Endothelial cell of umbilical vein (primary cell): ENCODE measurements at regions not wholly inside any gene's neighbourhood (a gene's known extent, or its start where the extent isn't known, plus 50 kb on each side); places are given as distances from the start of the nearest gene placed in this dataset.

Experiments
- EZH2 ChIP-seq: IDR thresholded peaks from 2 replicates; pipeline ENCODE4 v1.6.1; 2012; ENCODE audit warnings: borderline replicate concordance, low read depth, mild to moderate bottlenecking, moderate library complexity, low read length, inconsistent platforms; ENCODE audit not compliant: severe bottlenecking
- GATA2 ChIP-seq: IDR thresholded peaks from 2 replicates; pipeline ENCODE4 v1.7.0; 2011; ENCODE audit warnings: low read depth, mild to moderate bottlenecking, moderate library complexity, mixed read lengths, low read length; ENCODE audit not compliant: insufficient read length, insufficient read depth
- MYC ChIP-seq: IDR thresholded peaks from one replicate; pipeline ENCODE4 v1.6.1; 2011; ENCODE audit warnings: mild to moderate bottlenecking, low read depth, low read length
- POLR2A ChIP-seq: IDR thresholded peaks from 2 replicates; pipeline ENCODE4 v1.6.1; 2012; ENCODE audit warnings: low read depth, mild to moderate bottlenecking, control low read depth, low read length
- POLR2AphosphoS5 ChIP-seq: IDR thresholded peaks from 2 replicates; pipeline ENCODE4 v1.6.1; 2012; ENCODE audit warnings: low read depth, mild to moderate bottlenecking, control low read depth, low read length, moderate library complexity; ENCODE audit not compliant: insufficient read depth
- TF ChIP-seq, protein P1 (sequence below), 2 donors: IDR thresholded peaks; 1 replicate in 1 of 2; 2 replicates in 1 of 2; pipeline ENCODE4 v1.5.1; 2011; ENCODE audit warnings: low read length in 2 of 2, mild to moderate bottlenecking in 2 of 2, moderate library complexity in 2 of 2, control low read depth in 1 of 2, inconsistent platforms in 1 of 2, low read depth in 1 of 2; ENCODE audit not compliant: insufficient read depth in 1 of 2; ENCODE audit errors: extremely low read depth in 1 of 2
- TF ChIP-seq, protein P2 (sequence below): IDR thresholded peaks from 2 replicates; pipeline ENCODE4 v1.6.1; 2011; ENCODE audit not compliant: insufficient read depth, insufficient read length

DNA sequence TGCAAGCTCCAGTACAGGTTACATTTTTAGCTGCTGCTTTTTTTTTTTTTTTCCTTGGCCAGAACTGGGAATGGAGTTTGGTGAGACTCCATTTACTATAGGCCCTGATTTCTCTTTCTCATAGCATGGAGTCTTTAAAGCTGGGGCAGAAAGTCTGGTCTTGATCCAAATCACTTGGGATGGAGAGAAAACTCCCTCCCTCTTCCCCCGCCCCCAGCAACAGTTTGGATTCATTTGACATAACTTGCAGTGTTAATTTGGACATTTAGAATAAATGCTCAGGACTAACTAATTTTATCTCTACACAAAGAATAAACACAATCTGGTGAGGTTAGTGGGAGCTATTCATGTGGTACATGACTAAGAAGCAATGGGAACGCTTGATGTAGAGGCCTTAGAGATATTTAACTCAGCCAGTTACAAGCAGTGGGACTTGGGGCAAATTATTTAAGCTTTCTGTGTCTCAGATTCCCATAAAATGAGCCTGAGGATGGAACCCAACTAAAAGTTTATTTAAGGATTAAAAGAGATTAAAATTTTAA lies 107.3 kb upstream of the ARHGAP5 start:
- TF ChIP-seq, protein P1, sequence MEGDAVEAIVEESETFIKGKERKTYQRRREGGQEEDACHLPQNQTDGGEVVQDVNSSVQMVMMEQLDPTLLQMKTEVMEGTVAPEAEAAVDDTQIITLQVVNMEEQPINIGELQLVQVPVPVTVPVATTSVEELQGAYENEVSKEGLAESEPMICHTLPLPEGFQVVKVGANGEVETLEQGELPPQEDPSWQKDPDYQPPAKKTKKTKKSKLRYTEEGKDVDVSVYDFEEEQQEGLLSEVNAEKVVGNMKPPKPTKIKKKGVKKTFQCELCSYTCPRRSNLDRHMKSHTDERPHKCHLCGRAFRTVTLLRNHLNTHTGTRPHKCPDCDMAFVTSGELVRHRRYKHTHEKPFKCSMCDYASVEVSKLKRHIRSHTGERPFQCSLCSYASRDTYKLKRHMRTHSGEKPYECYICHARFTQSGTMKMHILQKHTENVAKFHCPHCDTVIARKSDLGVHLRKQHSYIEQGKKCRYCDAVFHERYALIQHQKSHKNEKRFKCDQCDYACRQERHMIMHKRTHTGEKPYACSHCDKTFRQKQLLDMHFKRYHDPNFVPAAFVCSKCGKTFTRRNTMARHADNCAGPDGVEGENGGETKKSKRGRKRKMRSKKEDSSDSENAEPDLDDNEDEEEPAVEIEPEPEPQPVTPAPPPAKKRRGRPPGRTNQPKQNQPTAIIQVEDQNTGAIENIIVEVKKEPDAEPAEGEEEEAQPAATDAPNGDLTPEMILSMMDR (IDR thresholded peaks at IDR 0.05; ENCODE audit: extremely low read depth in 1 of 2, insufficient read depth in 1 of 2, low read depth in 1 of 2, low read length in 2 of 2), result no peak
- TF ChIP-seq EZH2 (no peak), POLR2AphosphoS5 (no peak), GATA2 (no peak), MYC (no peak), POLR2A (no peak)
- TF ChIP-seq, protein P2, sequence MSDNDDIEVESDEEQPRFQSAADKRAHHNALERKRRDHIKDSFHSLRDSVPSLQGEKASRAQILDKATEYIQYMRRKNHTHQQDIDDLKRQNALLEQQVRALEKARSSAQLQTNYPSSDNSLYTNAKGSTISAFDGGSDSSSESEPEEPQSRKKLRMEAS, result no peak
